K562 (cell line): ENCODE measurements at regions not wholly inside any gene's neighbourhood (a gene's known extent, or its start where the extent isn't known, plus 50 kb on each side); places are given as distances from the start of the nearest gene placed in this dataset.

Experiments used
- ASH1L ChIP-seq: fragments of 450-650 bp; IDR thresholded peaks from 2 replicates; pipeline ENCODE4 v1.6.1; 2018; ENCODE audit warnings: borderline replicate concordance, mild to moderate bottlenecking, low read depth; ENCODE audit not compliant: partially characterized antibody
- BDP1 ChIP-seq: IDR thresholded peaks from 3 replicates; pipeline ENCODE4 v1.6.1; 2011; ENCODE audit not compliant: insufficient read length, insufficient read depth
- CBX1 ChIP-seq: sonication (generic); IDR thresholded peaks from 2 replicates; pipeline ENCODE4 v1.6.1; 2016; ENCODE audit warnings: antibody characterized with exemption, low read depth, mild to moderate bottlenecking
- ELF1 ChIP-seq: fragments of 200-800 bp; sonication (Bioruptor generic); IDR thresholded peaks from 2 replicates; pipeline ENCODE4 v1.6.1; 2016; ENCODE audit warnings: missing genetic modification characterization, missing compliant biosample characterization
- FOXA3 ChIP-seq, 2 experiments: fragments of 450-650 bp in 1 of 2; sonication (generic) in 1 of 2; formaldehyde crosslinking; IDR thresholded peaks in 1 of 2; conservative IDR thresholded peaks in 1 of 2; 2 replicates each; pipeline versions ENCODE4 v1.4.0 to v1.8.0; 2020 to 2022; ENCODE audit warnings: mild to moderate bottlenecking in 2 of 2, missing genetic modification reagents in 1 of 2
- HLTF ChIP-seq: fragments of 450-650 bp; IDR thresholded peaks from 2 replicates; pipeline ENCODE4 v1.6.1; 2016
- KLF16 ChIP-seq: IDR thresholded peaks from 2 replicates; pipeline ENCODE4 v1.6.1; 2016; ENCODE audit warnings: antibody characterized with exemption
- NCOA6 ChIP-seq: fragments of 450-650 bp; IDR thresholded peaks from 2 replicates; pipeline ENCODE4 v1.6.1; 2017; ENCODE audit warnings: mild to moderate bottlenecking
- NFXL1 ChIP-seq: fragments of 450-650 bp; formaldehyde crosslinking; IDR thresholded peaks from 2 replicates; pipeline ENCODE4 v1.4.0; 2021; ENCODE audit warnings: mild to moderate bottlenecking
- NR2C1 ChIP-seq, 2 experiments: fragments of 450-650 bp; IDR thresholded peaks; 2 replicates each; pipeline ENCODE4 v1.6.1; 2017; ENCODE audit warnings: mild to moderate bottlenecking in 2 of 2, antibody characterized with exemption in 1 of 2, inconsistent platforms in 1 of 2, missing compliant biosample characterization in 1 of 2, missing genetic modification characterization in 1 of 2
- POLR3A ChIP-seq: IDR thresholded peaks from 2 replicates; pipeline ENCODE4 v1.6.1; 2011; ENCODE audit warnings: borderline replicate concordance, mild to moderate bottlenecking, moderate library complexity; ENCODE audit not compliant: insufficient read length, insufficient read depth; ENCODE audit errors: extremely low read depth
- PPARD ChIP-seq: fragments of 250-450 bp; sonication (Bioruptor Pico); IDR thresholded peaks from 2 replicates; pipeline ENCODE4 v1.8.0; 2022; ENCODE audit warnings: inconsistent platforms, mild to moderate bottlenecking, moderate library complexity
- PURB ChIP-seq: sonication (generic); formaldehyde crosslinking; IDR thresholded peaks from 2 replicates; pipeline ENCODE4 v1.9.0; 2021; ENCODE audit warnings: low read depth, mild to moderate bottlenecking, missing genetic modification reagents
- RAD51 ChIP-seq: fragments of 450-650 bp; IDR thresholded peaks from 2 replicates; pipeline ENCODE4 v1.7.1; 2016; ENCODE audit warnings: low read depth, mild to moderate bottlenecking, borderline replicate concordance
- RBM22 ChIP-seq: fragments of 200-400 bp; formaldehyde crosslinking; IDR thresholded peaks from 2 replicates; pipeline ENCODE4 v1.6.1; 2018; ENCODE audit warnings: low read length, low read depth; ENCODE audit not compliant: poor library complexity, severe bottlenecking
- RFX5 ChIP-seq: IDR thresholded peaks from 2 replicates; pipeline ENCODE4 v1.6.1; 2011; ENCODE audit warnings: low read depth, mild to moderate bottlenecking, improper control_type of control experiment, low read length
- SLC30A9 ChIP-seq: fragments of 250-450 bp; sonication (Bioruptor Pico); IDR thresholded peaks from 2 replicates; pipeline ENCODE4 v1.8.0; 2022; ENCODE audit warnings: mild to moderate bottlenecking, moderate library complexity
- TBL1XR1 ChIP-seq, 2 experiments: IDR thresholded peaks; 2 replicates each; pipeline ENCODE4 v1.6.1; 2012; ENCODE audit warnings: improper control_type of control experiment in 2 of 2, low read length in 2 of 2, mild to moderate bottlenecking in 1 of 2
- TCF7L2 ChIP-seq: fragments of 150-350 bp; IDR thresholded peaks from 2 replicates; pipeline ENCODE4 v1.6.1; 2016; ENCODE audit warnings: low read depth, mild to moderate bottlenecking, low read length, moderate library complexity
- TGIF2 ChIP-seq: sonication (generic); formaldehyde crosslinking; IDR thresholded peaks from 2 replicates; pipeline ENCODE4 v1.8.1; 2022; ENCODE audit warnings: mild to moderate bottlenecking, missing genetic modification reagents, moderate library complexity
- ZFX ChIP-seq: sonication (generic); formaldehyde crosslinking; IDR thresholded peaks from 2 replicates; pipeline ENCODE4 v1.8.0; 2022; ENCODE audit warnings: mild to moderate bottlenecking, missing genetic modification reagents, moderate library complexity
- ZNF239 ChIP-seq: fragments of 250-450 bp; sonication (Bioruptor Pico); IDR thresholded peaks from 2 replicates; pipeline ENCODE4 v1.4.0; 2020; ENCODE audit warnings: mild to moderate bottlenecking
- ZNF717 ChIP-seq: fragments of 250-450 bp; sonication (Bioruptor Pico); IDR thresholded peaks from 2 replicates; pipeline ENCODE4 v1.5.0; 2021
- ZNF764 ChIP-seq: fragments of 250-450 bp; sonication (Bioruptor Pico); IDR thresholded peaks from 2 replicates; pipeline ENCODE4 v1.4.0; 2020; ENCODE audit warnings: low read depth, mild to moderate bottlenecking, moderate library complexity
- ZNF77 ChIP-seq: fragments of 250-450 bp; sonication (Bioruptor Pico); IDR thresholded peaks from 2 replicates; pipeline ENCODE4 v1.5.0; 2020
- TF ChIP-seq, protein P1 (sequence below): fragments of 450-650 bp; formaldehyde crosslinking; IDR thresholded peaks from 2 replicates; pipeline ENCODE4 v1.4.0; 2020; ENCODE audit warnings: mild to moderate bottlenecking, moderate library complexity
- TF ChIP-seq, protein P2 (sequence below): fragments of 450-650 bp; formaldehyde crosslinking; IDR thresholded peaks from 2 replicates; pipeline ENCODE4 v1.4.0; 2022; ENCODE audit warnings: missing genetic modification characterization
- TF ChIP-seq, protein P3 (sequence below): fragments of 450-650 bp; IDR thresholded peaks from 2 replicates; pipeline ENCODE4 v1.6.1; 2014; ENCODE audit warnings: low read depth, mild to moderate bottlenecking, moderate library complexity, borderline replicate concordance

DNA sequence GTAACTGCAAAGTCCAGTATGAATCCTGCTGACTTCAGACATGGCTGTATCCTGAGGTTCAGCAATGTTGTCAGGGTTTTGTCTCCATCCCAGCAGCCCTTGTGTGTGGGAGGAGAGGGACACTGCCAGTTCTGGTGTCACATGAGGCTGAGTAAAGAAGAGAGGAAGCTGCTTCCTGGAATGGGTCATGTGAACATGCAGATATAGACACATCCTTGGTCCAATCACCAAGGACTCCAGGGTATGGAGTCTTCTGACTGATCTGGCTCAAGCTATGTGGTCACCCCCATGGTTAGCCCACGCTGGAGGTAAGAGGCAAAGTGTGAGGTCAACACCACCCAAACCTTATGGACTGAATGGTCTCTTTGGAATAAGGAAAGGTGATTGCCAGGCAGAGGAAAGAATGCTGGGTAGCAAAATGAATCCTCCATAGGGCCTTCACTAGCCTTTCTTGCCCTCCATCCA lies 134.4 kb upstream of the SLC1A4 start (continued):
- no peak for TF ChIP-seq PURB (CRISPR knock-in tag)
- peak in 1 of 2 experiments; percentile 12; a peak in 1 of 4 replicates for TF ChIP-seq TBL1XR1 (IDR thresholded peaks at IDR 0.05; ENCODE audit: low read length in 2 of 2)
- no peak for TF ChIP-seq ZNF764 (CRISPR knock-in tag)
- no peak for TF ChIP-seq ZNF717 (CRISPR knock-in tag)
- TF ChIP-seq KLF16: peak; percentile 41; the same call in 1 of the 2 replicates
- TF ChIP-seq ASH1L: no peak
- TF ChIP-seq ZFX (CRISPR knock-in tag): no peak
- TF ChIP-seq ELF1 (tag): peak; percentile 91
- TF ChIP-seq BDP1: no peak
- TF ChIP-seq, protein P1, sequence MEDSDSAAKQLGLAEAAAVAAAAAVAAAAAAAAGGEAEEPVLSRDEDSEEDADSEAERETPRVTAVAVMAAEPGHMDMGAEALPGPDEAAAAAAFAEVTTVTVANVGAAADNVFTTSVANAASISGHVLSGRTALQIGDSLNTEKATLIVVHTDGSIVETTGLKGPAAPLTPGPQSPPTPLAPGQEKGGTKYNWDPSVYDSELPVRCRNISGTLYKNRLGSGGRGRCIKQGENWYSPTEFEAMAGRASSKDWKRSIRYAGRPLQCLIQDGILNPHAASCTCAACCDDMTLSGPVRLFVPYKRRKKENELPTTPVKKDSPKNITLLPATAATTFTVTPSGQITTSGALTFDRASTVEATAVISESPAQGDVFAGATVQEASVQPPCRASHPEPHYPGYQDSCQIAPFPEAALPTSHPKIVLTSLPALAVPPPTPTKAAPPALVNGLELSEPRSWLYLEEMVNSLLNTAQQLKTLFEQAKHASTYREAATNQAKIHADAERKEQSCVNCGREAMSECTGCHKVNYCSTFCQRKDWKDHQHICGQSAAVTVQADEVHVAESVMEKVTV (CRISPR knock-in tag): no peak
- TF ChIP-seq RFX5: no peak
- no peak for TF ChIP-seq NCOA6
- TF ChIP-seq PPARD (CRISPR knock-in tag): no peak
- TF ChIP-seq TGIF2 (CRISPR knock-in tag): no peak
- no peak for TF ChIP-seq POLR3A
- no peak for TF ChIP-seq HLTF
- no peak for TF ChIP-seq SLC30A9
- peak; percentile 93 for TF ChIP-seq RAD51
- TF ChIP-seq FOXA3 (CRISPR knock-in tag; conservative IDR thresholded peaks at IDR 0.05 in 1 of 2, IDR thresholded peaks at IDR 0.05 in 1 of 2): peak in 1 of 2 experiments; percentile 71; a peak in 2 of 4 replicates
- no peak for TF ChIP-seq NFXL1 (CRISPR knock-in tag)
- no peak for TF ChIP-seq RBM22
- no peak for TF ChIP-seq ZNF77 (CRISPR knock-in tag)
- TF ChIP-seq NR2C1 (IDR thresholded peaks at IDR 0.05): no peak
- TF ChIP-seq NR2C1 (tag; IDR thresholded peaks at IDR 0.05): peak; percentile 81
- TF ChIP-seq, protein P2, sequence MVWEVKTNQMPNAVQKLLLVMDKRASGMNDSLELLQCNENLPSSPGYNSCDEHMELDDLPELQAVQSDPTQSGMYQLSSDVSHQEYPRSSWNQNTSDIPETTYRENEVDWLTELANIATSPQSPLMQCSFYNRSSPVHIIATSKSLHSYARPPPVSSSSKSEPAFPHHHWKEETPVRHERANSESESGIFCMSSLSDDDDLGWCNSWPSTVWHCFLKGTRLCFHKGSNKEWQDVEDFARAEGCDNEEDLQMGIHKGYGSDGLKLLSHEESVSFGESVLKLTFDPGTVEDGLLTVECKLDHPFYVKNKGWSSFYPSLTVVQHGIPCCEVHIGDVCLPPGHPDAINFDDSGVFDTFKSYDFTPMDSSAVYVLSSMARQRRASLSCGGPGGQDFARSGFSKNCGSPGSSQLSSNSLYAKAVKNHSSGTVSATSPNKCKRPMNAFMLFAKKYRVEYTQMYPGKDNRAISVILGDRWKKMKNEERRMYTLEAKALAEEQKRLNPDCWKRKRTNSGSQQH: no peak
- TF ChIP-seq CBX1: no peak
- TF ChIP-seq, protein P3, sequence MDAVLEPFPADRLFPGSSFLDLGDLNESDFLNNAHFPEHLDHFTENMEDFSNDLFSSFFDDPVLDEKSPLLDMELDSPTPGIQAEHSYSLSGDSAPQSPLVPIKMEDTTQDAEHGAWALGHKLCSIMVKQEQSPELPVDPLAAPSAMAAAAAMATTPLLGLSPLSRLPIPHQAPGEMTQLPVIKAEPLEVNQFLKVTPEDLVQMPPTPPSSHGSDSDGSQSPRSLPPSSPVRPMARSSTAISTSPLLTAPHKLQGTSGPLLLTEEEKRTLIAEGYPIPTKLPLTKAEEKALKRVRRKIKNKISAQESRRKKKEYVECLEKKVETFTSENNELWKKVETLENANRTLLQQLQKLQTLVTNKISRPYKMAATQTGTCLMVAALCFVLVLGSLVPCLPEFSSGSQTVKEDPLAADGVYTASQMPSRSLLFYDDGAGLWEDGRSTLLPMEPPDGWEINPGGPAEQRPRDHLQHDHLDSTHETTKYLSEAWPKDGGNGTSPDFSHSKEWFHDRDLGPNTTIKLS: no peak
- peak; percentile 71 for TF ChIP-seq ZNF239
- no peak for TF ChIP-seq TCF7L2
